Fibroblast of pulmonary artery (primary cell): ENCODE measurements at regions not wholly inside any gene's neighbourhood (a gene's known extent, or its start where the extent isn't known, plus 50 kb on each side); places are given as distances from the start of the nearest gene placed in this dataset.

Experiments used
- DNase-seq: peaks from one replicate; pipeline ENCODE4 v3.0.0-alpha.2; 2010; ENCODE audit warnings: low read depth
- H3K4me3 ChIP-seq: replicated peaks from 2 replicates; pipeline ENCODE4 v1.5.1; 2011; ENCODE audit warnings: low read depth, mild to moderate bottlenecking, control low read depth, low read length, moderate library complexity
- CTCF ChIP-seq: IDR thresholded peaks from 2 replicates; pipeline ENCODE4 v1.5.1; 2011; ENCODE audit warnings: mild to moderate bottlenecking, control low read depth, low read length, inconsistent platforms; ENCODE audit errors: missing control alignments

GRCh38 chr2:83633423-83633822, 825.7 kb downstream of the SUCLG1 start:
- DNase-seq = no peak

GRCh38 chr2:83630351-83630750, 828.7 kb downstream of the SUCLG1 start:
- H3K4me3 ChIP-seq = no peak overlapping the region
- no peak for DNase-seq
- no peak for TF ChIP-seq CTCF

More at GRCh38 chr2:83633423-83633822, 825.7 kb downstream of the SUCLG1 start:
- no peak for TF ChIP-seq CTCF
- H3K4me3 ChIP-seq = no peak overlapping the region

- H3K4me3 ChIP-seq = no peak overlapping the region
- DNase-seq = no peak
- TF ChIP-seq CTCF = no peak
Measured at GRCh38 chr2:83615511-83615910, 843.6 kb downstream of the SUCLG1 start.

GRCh38 chr2:83613178-83613577, 845.9 kb downstream of the SUCLG1 start:
- no peak for DNase-seq
- no peak overlapping the region for H3K4me3 ChIP-seq
- no peak for TF ChIP-seq CTCF

- H3K4me3 ChIP-seq = no peak overlapping the region
- TF ChIP-seq CTCF = no peak
- no peak for DNase-seq
Measured at GRCh38 chr2:83602753-83603152, 856.3 kb downstream of the SUCLG1 start.

GRCh38 chr2:83596592-83597282, 862.3 kb downstream of the SUCLG1 start:
- DNase-seq = no peak
- no peak overlapping the region for H3K4me3 ChIP-seq
- TF ChIP-seq CTCF = no peak

GRCh38 chr2:83595926-83596325, 863.2 kb downstream of the SUCLG1 start:
- no peak for TF ChIP-seq CTCF
- DNase-seq = no peak
- H3K4me3 ChIP-seq = no peak overlapping the region
